Calu3 (cell line): ENCODE measurements at regions not wholly inside any gene's neighbourhood (a gene's known extent, or its start where the extent isn't known, plus 50 kb on each side); places are given as distances from the start of the nearest gene placed in this dataset.

Experiments used
- BruUV-seq: library from RNA; stranded (reverse); fragments of 400-500 nt; replicated peaks from 2 replicates; lab custom pipeline; 2021; lab: Mats Ljungman, UMichigan
- CTCF ChIA-PET: fragments of 300-600 bp; sonication (Branson Sonifier 250); formaldehyde crosslinking; loops from one replicate; lab custom pipeline; 2022; ENCODE audit warnings: antibody characterized with exemption; lab: Charles Lee
- DNase-seq: peaks from one replicate; pipeline ENCODE4 v3.0.0; 2022
- H3K27ac Mint-ChIP-seq: one replicate; pipeline ENCODE4 v1.8.0; 2022; ENCODE audit warnings: mixed read lengths; ENCODE audit not compliant: unreplicated experiment
- H3K27me3 Mint-ChIP-seq: one replicate; pipeline ENCODE4 v1.8.0; 2022; ENCODE audit warnings: mixed read lengths; ENCODE audit not compliant: unreplicated experiment
- H3K36me3 Mint-ChIP-seq: one replicate; pipeline ENCODE4 v1.8.0; 2022; ENCODE audit warnings: mild to moderate bottlenecking, moderate library complexity, mixed read lengths; ENCODE audit not compliant: insufficient read depth, unreplicated experiment
- H3K4me1 Mint-ChIP-seq: one replicate; pipeline ENCODE4 v1.8.0; 2022; ENCODE audit warnings: mild to moderate bottlenecking, low read depth, mixed read lengths; ENCODE audit not compliant: unreplicated experiment
- H3K4me3 Mint-ChIP-seq: one replicate; pipeline ENCODE4 v1.8.0; 2022; ENCODE audit warnings: mild to moderate bottlenecking, low read depth, moderate library complexity, mixed read lengths; ENCODE audit not compliant: unreplicated experiment
- H3K9me3 Mint-ChIP-seq: one replicate; pipeline ENCODE4 v1.8.0; 2022; ENCODE audit warnings: low read depth, mixed read lengths; ENCODE audit not compliant: unreplicated experiment
- CTCF ChIP-seq: fragments of 200-600 bp; IDR thresholded peaks from one replicate; pipeline ENCODE4 v1.8.0; 2022; ENCODE audit warnings: antibody characterized with exemption; ENCODE audit not compliant: unreplicated experiment
- intact Hi-C: fragments of 100-400 bp; cut with micrococcal nuclease; formaldehyde crosslinking; loops from one replicate; pipeline ENCODE4 v1.10.0; 2022; ENCODE audit not compliant: unreplicated experiment

GRCh38 chr12:42767326-42767954 is 177.9 kb upstream of the PRICKLE1 start:
- H3K27me3 Mint-ChIP-seq, result no peaks in the 10 kb centered on the region
- no peak for TF ChIP-seq CTCF
- CTCF ChIA-PET, result no interaction called here
- peaks cover 5% of the 10 kb centered on the region for H3K9me3 Mint-ChIP-seq
- no peak overlapping the region for H3K4me3 Mint-ChIP-seq
- no TSS peak for BruUV-seq
- H3K27ac Mint-ChIP-seq, result no peak overlapping the region
- DNase-seq, result no peak
- H3K4me1 Mint-ChIP-seq, result peaks cover 9% of the 10 kb centered on the region
- intact Hi-C loops, result no loop called here
- H3K36me3 Mint-ChIP-seq, result no peaks in the 10 kb centered on the region

- DNase-seq, result no peak
- H3K36me3 Mint-ChIP-seq, result no peaks in the 10 kb centered on the region
- no peaks in the 10 kb centered on the region for H3K27me3 Mint-ChIP-seq
- H3K9me3 Mint-ChIP-seq, result peaks cover 5% of the 10 kb centered on the region
- H3K4me3 Mint-ChIP-seq, result no peak overlapping the region
- CTCF ChIA-PET, result no interaction called here
- BruUV-seq, result no TSS peak
- TF ChIP-seq CTCF, result no peak
- H3K27ac Mint-ChIP-seq, result no peak overlapping the region
- peaks cover 9% of the 10 kb centered on the region for H3K4me1 Mint-ChIP-seq
- intact Hi-C loops, result no loop called here
Observed at GRCh38 chr12:42766754-42767153, 177.2 kb upstream of the PRICKLE1 start.

- Mint-ChIP-seq H3K27me3 (no peaks in the 10 kb centered on the region), H3K9me3 (peaks cover 4% of the 10 kb centered on the region), H3K36me3 (no peaks in the 10 kb centered on the region), H3K27ac (no peak overlapping the region), H3K4me3 (no peak overlapping the region), H3K4me1 (peaks cover 9% of the 10 kb centered on the region)
- DNase-seq, result no peak
- no TSS peak for BruUV-seq
- no peak for TF ChIP-seq CTCF
- CTCF ChIA-PET, result no interaction called here
- intact Hi-C loops, result no loop called here
Observed at GRCh38 chr12:42766026-42766425, 176.5 kb upstream of the PRICKLE1 start.

GRCh38 chr12:42763682-42764081 is 174.1 kb upstream of the PRICKLE1 start:
- Mint-ChIP-seq H3K36me3 (no peaks in the 10 kb centered on the region), H3K27ac (no peak overlapping the region), H3K4me1 (peaks cover 29% of the 10 kb centered on the region), H3K4me3 (no peak overlapping the region), H3K9me3 (no peaks in the 10 kb centered on the region), H3K27me3 (no peaks in the 10 kb centered on the region)
- BruUV-seq, result no TSS peak
- no peak for DNase-seq
- CTCF ChIA-PET, result no interaction called here
- intact Hi-C loops, result no loop called here
- TF ChIP-seq CTCF, result no peak
